ENCODE measurements at regions not wholly inside any gene's neighbourhood (a gene's known extent, or its start where the extent isn't known, plus 50 kb on each side); places are given as distances from the start of the nearest gene placed in this dataset.

DNA sequence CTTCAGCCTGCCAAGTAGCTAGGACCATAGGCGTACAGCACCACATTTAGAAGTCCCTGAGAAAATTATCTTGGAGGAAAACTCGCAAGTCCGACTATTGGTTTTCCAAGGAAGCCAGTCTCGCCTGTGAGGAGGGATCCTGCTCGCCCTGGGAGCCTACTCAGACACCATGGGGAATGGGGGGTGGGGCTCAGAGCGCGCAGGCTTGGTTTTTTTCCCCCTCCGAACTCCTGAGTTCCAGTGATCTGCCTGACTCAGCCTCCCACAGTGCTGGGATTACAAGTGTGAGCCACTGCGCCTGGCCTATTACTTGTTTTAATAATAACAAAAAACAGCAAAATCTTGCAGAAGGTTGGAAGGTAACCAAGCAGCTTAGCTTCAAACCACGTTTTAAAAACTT, 153.7 kb downstream of the OR2B2 start:
- TF ChIP-seq POLR2AphosphoS5 (IDR thresholded peaks at IDR 0.05; ENCODE audit: low read depth, low read length) (no peak), SIN3A (IDR thresholded peaks at IDR 0.05; ENCODE audit: borderline replicate concordance, insufficient read depth, low read length) (no peak), TAF1 (IDR thresholded peaks at IDR 0.05; ENCODE audit: borderline replicate concordance, insufficient read depth, low read length) (no peak)
- TF ChIP-seq, protein P1, sequence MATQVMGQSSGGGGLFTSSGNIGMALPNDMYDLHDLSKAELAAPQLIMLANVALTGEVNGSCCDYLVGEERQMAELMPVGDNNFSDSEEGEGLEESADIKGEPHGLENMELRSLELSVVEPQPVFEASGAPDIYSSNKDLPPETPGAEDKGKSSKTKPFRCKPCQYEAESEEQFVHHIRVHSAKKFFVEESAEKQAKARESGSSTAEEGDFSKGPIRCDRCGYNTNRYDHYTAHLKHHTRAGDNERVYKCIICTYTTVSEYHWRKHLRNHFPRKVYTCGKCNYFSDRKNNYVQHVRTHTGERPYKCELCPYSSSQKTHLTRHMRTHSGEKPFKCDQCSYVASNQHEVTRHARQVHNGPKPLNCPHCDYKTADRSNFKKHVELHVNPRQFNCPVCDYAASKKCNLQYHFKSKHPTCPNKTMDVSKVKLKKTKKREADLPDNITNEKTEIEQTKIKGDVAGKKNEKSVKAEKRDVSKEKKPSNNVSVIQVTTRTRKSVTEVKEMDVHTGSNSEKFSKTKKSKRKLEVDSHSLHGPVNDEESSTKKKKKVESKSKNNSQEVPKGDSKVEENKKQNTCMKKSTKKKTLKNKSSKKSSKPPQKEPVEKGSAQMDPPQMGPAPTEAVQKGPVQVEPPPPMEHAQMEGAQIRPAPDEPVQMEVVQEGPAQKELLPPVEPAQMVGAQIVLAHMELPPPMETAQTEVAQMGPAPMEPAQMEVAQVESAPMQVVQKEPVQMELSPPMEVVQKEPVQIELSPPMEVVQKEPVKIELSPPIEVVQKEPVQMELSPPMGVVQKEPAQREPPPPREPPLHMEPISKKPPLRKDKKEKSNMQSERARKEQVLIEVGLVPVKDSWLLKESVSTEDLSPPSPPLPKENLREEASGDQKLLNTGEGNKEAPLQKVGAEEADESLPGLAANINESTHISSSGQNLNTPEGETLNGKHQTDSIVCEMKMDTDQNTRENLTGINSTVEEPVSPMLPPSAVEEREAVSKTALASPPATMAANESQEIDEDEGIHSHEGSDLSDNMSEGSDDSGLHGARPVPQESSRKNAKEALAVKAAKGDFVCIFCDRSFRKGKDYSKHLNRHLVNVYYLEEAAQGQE (IDR thresholded peaks at IDR 0.05; ENCODE audit: insufficient read depth in 1 of 2, low read depth in 2 of 2, low read length in 2 of 2) = no peak

DNA sequence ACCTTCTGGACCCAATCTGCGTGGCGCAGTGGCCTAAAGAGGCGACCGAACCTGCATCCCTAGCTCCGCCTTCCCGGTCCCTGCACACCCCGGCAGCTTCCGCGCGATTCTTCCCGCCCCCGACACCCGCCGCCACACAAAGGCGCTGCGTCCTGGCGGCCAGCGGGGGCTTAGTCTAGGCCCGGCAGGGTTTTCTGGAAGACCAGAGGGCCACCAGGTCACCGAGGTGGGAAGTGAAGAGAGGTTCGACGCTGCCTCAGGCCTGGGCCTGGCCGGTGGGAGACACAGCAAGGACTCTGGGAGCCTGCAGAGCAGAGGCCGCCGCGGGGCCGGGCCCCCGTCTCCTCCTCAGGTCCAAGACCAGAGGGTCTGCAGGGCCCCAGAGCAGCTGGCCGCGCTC, 154.9 kb downstream of the OR2B2 start:
- TF ChIP-seq TAF1 (IDR thresholded peaks at IDR 0.05; ENCODE audit: borderline replicate concordance, insufficient read depth, low read length) (no peak), POLR2AphosphoS5 (IDR thresholded peaks at IDR 0.05; ENCODE audit: low read depth, low read length) (no peak), FOXP2 (optimal IDR thresholded peaks at IDR 0.05; ENCODE audit: borderline replicate concordance, extremely low read depth, extremely low read length, insufficient read depth) (no peak), SIN3A (IDR thresholded peaks at IDR 0.05; ENCODE audit: borderline replicate concordance, insufficient read depth, low read length) (no peak)
- TF ChIP-seq, protein P1 (IDR thresholded peaks at IDR 0.05; ENCODE audit: insufficient read depth in 1 of 2, low read depth in 2 of 2, low read length in 2 of 2) = no peak

DNA sequence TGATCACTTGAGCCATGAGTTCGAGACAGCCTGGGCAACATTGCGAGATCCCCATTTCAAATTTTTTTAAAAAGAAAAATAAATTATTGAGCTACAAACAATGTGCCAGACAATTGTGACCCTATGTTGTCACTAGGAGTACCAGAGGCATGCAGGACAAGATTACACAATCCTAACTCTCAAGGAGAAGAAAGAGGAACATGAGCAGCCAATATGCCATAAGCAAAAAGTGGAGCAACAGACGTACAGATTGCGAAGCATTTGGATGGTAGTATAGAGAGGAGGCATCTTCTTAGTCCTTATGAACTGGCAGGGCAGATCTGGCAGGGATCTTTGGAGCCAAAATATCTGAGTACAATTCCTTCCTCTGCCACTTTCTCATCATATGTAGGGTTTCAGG, 156.4 kb downstream of the OR2B2 start:
- no peak for TF ChIP-seq FOXP2 (optimal IDR thresholded peaks at IDR 0.05; ENCODE audit: borderline replicate concordance, extremely low read depth, extremely low read length, insufficient read depth)
- TF ChIP-seq, protein P1 (IDR thresholded peaks at IDR 0.05; ENCODE audit: insufficient read depth in 1 of 2, low read depth in 2 of 2, low read length in 2 of 2) = no peak
- no peak for TF ChIP-seq POLR2AphosphoS5 (IDR thresholded peaks at IDR 0.05; ENCODE audit: low read depth, low read length)
- no peak for TF ChIP-seq SIN3A (IDR thresholded peaks at IDR 0.05; ENCODE audit: borderline replicate concordance, insufficient read depth, low read length)
- no peak for TF ChIP-seq TAF1 (IDR thresholded peaks at IDR 0.05; ENCODE audit: borderline replicate concordance, insufficient read depth, low read length)

DNA sequence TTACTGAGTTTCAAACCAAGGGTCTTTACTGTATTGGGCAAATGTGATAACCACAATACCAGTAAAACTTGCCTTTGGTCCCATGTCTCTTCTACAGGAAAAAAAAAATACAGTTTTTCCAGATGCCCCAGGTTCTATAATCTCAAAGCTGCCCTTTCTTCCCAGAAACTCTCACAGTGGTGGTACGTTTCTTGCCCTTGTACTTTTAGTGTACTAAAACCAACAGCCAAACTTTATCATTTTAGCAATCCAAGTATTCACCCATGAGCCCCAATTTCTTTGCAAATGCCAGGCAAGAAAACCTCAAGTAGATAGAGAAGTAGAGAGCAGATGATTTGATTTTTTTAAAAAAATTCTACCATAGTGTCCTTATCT, 157.8 kb downstream of the OR2B2 start:
- TF ChIP-seq FOXP2 (optimal IDR thresholded peaks at IDR 0.05; ENCODE audit: borderline replicate concordance, extremely low read depth, extremely low read length, insufficient read depth) = no peak
- no peak for TF ChIP-seq SIN3A (IDR thresholded peaks at IDR 0.05; ENCODE audit: borderline replicate concordance, insufficient read depth, low read length)
- no peak for TF ChIP-seq POLR2AphosphoS5 (IDR thresholded peaks at IDR 0.05; ENCODE audit: low read depth, low read length)
- TF ChIP-seq TAF1 (IDR thresholded peaks at IDR 0.05; ENCODE audit: borderline replicate concordance, insufficient read depth, low read length) = no peak
- TF ChIP-seq, protein P1 (IDR thresholded peaks at IDR 0.05; ENCODE audit: insufficient read depth in 1 of 2, low read depth in 2 of 2, low read length in 2 of 2) = no peak
